Ramos (cell line): ENCODE measurements at regions not wholly inside any gene's neighbourhood (a gene's known extent, or its start where the extent isn't known, plus 50 kb on each side); places are given as distances from the start of the nearest gene placed in this dataset.

Experiments
- in situ Hi-C: fragments of 300-500 bp; cut with MboI; formaldehyde crosslinking; loops from one replicate; pipeline ENCODE4 v1.14.3; 2022; ENCODE audit warnings: low sequenced_read_pairs; ENCODE audit not compliant: unreplicated experiment

DNA sequence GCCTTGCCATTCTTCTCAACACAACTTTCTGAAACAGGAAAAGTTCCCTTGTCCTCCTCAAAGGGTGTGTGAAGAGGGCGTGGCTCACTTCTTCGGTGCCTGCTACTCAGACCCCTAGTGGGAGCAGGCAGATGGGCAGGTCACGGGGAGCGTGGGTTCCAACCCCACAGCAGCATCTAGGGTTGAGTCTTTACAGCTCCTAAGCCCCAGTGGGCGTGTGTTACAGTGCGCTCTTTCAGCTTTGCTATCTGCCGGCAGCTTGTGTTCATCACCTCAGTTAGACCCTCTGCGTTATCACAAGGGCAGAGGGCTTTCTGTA is 57.5 kb upstream of the KLF3 start:
- in situ Hi-C loops: no loop called here

DNA sequence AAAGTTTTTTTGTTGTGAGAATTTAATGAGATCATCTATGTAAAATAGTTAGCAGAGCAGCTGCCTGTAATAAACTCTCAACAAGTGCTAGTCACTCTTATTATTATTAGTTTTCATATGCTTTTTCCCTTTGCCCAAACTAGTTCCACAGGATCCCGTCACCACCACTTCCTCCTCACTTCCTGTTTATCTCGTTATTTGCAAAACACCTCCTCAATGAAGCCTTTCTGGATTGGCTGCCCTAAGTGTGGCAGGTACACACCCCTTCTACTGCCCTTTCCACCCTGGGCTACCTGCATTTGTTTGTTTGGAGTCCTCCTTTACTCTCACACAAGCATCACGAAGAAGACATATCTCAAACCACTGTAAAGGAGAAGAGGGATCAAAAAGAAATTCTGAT is 54.4 kb upstream of the KLF3 start:
- in situ Hi-C loops: no loop called here

GRCh38 chr4:38610521-38610920 is 53.5 kb upstream of the KLF3 start:
- in situ Hi-C loops: no loop called here

DNA sequence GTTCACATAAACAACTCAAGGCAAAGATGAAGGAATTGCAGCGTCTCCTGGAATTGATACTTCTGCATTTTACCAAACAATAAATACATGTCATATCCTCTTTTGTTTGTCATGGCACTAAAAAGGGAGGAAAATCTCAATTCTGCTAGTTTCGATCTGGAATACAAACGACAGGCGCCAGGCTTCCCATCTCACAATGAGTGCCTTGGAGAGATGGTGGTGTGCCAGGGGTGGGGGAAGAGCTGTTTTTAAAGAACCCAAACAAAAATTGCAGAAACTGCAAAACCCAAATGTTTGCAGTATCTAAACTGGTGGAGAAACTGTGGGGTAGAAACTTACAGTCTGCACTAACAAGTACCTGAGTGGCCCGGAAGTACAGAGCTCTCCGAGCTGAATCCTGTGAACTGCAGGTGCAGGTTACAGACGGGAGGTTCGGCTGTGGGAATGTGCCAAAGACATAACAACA is 53.0 kb upstream of the KLF3 start:
- in situ Hi-C loops: no loop called here

GRCh38 chr4:38611676-38612075 is 52.3 kb upstream of the KLF3 start:
- in situ Hi-C loops: no loop called here

- in situ Hi-C loops: no loop called here
These were observed 51.2 kb upstream of the KLF3 start for GRCh38 chr4:38612646-38613414.
